ENCODE measurements at regions not wholly inside any gene's neighbourhood (a gene's known extent, or its start where the extent isn't known, plus 50 kb on each side); places are given as distances from the start of the nearest gene placed in this dataset.

DNA sequence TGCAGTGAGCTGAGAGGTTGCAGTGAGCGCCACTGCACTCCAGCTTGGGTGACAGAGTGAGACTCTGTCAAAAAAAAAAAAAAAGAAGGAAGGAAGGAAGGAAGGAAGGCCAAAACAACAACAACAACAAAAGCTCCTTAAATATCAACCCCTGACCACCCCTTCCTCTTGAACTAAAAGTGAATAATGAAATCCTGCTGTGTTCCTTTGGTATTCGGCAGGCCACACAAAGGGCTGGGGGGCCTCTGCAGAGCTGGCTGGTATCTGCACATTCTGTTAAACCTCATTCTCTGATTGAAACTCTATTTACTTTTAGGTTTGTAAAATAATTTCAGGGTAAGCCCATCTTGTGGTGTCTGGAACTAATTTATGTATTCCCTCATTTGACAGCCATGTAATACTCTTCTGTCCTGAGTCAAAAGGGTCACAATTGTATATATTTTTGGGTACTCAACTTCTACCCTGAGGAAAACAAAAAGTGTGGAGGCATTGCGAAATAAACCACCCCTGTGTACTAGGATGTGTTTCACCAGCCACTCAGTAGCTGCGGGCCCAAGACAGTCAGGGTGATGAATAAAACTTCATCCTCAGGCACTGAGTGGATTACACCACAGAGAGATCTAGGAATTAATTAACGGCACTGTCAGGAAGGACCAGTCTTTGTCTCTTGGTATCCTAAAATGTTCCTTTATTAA is 446.4 kb upstream of the PFKP start:
- DNase-seq (ENCODE audit: low read depth) = no peak
- TF ChIP-seq, protein P1, sequence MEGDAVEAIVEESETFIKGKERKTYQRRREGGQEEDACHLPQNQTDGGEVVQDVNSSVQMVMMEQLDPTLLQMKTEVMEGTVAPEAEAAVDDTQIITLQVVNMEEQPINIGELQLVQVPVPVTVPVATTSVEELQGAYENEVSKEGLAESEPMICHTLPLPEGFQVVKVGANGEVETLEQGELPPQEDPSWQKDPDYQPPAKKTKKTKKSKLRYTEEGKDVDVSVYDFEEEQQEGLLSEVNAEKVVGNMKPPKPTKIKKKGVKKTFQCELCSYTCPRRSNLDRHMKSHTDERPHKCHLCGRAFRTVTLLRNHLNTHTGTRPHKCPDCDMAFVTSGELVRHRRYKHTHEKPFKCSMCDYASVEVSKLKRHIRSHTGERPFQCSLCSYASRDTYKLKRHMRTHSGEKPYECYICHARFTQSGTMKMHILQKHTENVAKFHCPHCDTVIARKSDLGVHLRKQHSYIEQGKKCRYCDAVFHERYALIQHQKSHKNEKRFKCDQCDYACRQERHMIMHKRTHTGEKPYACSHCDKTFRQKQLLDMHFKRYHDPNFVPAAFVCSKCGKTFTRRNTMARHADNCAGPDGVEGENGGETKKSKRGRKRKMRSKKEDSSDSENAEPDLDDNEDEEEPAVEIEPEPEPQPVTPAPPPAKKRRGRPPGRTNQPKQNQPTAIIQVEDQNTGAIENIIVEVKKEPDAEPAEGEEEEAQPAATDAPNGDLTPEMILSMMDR (IDR thresholded peaks at IDR 0.05; ENCODE audit: insufficient read depth, low read length) = no peak
- no peak overlapping the region for H3K4me3 ChIP-seq (ENCODE audit: low read depth, low read length)

DNA sequence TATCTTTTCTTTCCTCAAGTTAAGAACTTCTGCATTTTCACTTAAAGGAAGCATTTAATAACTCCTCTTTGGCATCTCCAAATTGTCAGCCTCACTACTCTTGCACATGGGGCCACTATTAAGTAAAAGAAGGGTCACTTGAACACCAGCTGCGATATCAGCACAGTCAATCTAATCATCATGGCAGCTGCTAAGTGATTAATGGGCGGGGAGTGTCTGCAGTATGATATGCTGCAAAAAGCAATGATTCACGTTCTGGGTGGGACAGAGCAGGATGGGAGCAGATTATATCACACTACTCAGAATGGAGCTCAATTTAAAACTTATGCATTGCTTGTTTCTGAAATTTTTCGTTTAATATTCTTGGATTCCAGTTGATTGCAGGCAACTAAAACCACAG is 447.4 kb upstream of the PFKP start:
- H3K4me3 ChIP-seq (ENCODE audit: low read depth, low read length) = no peak overlapping the region
- no peak for DNase-seq (ENCODE audit: low read depth)
- TF ChIP-seq, protein P1 (IDR thresholded peaks at IDR 0.05; ENCODE audit: insufficient read depth, low read length) = no peak

DNA sequence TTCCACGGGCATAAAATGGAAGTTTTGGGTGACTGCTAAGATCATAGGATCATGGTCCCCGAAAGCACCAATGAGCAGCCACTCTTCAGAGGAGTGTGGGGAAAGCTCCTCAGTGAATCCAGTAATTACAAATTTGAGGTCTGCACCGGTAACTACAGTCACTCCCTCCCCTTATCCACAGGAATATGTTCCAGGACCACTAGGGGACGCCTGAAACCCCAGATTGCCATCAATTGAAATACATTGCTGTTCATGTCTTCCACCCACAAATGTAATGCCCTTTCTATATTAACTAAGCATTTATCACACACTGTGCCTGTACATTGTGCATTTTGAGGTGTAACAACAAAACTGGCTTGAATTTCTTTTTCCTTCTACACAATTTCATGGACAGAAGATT is 447.9 kb upstream of the PFKP start:
- DNase-seq (ENCODE audit: low read depth) = no peak
- TF ChIP-seq, protein P1 (IDR thresholded peaks at IDR 0.05; ENCODE audit: insufficient read depth, low read length) = no peak
- H3K4me3 ChIP-seq (ENCODE audit: low read depth, low read length) = no peak overlapping the region

DNA sequence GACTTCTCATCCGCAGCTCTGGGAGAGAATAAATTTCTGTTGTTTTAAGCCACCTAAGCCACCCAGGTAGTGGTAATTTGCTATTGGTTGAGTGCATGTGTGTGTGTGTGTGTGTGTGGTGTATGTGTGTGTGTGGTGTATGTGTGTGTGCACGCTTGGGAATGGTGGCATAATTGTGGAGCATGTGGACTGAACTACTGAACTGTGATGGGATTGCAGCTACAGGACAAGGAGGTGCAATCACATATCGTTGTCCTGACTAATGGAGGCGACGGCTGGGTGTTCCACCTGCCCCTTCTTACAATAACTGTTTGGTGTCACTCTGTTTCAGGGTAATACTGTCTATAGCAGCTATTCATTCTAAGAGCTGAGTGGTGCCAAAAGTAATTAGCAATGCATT is 448.7 kb upstream of the PFKP start:
- DNase-seq (ENCODE audit: low read depth) = no peak
- H3K4me3 ChIP-seq (ENCODE audit: low read depth, low read length) = no peak overlapping the region
- TF ChIP-seq, protein P1 (IDR thresholded peaks at IDR 0.05; ENCODE audit: insufficient read depth, low read length) = no peak

DNA sequence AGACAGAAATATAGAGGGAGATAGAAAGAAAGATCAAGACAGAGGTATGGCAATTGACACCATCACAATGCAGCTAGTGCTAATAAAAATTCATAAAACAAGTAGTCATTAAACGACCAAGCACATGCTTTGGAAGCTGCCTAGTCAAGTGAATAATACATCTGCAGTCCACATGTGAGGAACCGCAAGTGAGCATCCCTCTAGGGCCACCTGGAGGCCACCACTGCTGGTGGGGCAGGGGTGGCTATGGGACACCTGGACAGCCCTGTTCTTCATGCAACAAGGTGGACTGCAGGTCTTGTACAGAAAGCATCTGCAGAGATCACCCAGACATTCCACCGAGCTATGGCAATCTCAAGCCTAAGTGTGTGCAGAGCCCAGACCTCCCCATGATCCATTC is 451.1 kb upstream of the PFKP start:
- H3K4me3 ChIP-seq (ENCODE audit: low read depth, low read length) = no peak overlapping the region
- TF ChIP-seq, protein P1 (IDR thresholded peaks at IDR 0.05; ENCODE audit: insufficient read depth, low read length) = no peak
- DNase-seq (ENCODE audit: low read depth) = no peak

DNA sequence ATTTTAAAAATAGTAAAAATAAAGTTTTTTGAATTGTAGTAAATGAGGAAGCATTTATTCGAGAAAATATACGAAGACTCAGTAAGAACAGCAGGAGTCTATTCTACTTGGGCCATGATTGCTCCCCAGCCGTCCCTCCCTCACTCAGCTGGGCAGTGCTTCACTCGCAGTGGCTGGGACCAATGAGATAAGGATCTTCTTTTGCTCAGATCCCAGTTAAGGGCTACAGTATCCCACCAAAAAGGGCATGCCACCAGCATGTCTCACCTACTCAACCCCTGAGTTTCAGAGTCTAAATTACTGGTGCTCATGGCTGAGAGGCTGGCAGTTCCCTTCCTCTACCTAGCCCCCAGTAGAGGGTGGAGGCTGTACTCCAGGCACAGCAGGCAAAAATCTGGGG is 455.7 kb upstream of the PFKP start:
- no peak overlapping the region for H3K4me3 ChIP-seq (ENCODE audit: low read depth, low read length)
- DNase-seq (ENCODE audit: low read depth) = no peak
- TF ChIP-seq, protein P1 (IDR thresholded peaks at IDR 0.05; ENCODE audit: insufficient read depth, low read length) = no peak

DNA sequence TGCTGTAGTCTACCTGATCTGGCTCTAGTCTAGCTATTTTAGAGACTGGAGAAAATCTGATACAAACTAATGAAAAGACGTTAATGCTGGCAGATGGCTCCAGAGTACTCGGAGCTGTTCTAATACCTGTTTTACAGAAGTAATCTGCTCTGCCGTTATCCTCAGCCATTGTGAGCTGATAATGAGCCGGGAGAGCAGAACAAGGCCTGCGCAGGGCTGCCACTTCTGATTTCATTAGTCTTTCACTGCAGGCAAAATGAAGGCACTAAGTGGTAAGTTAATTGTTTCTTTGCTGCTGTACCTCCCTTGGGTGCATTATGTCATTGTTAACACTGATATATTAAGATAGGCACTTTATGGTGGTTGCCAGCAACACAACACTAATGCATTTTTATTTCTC is 456.4 kb upstream of the PFKP start:
- no peak overlapping the region for H3K4me3 ChIP-seq (ENCODE audit: low read depth, low read length)
- DNase-seq (ENCODE audit: low read depth) = no peak
- TF ChIP-seq, protein P1 (IDR thresholded peaks at IDR 0.05; ENCODE audit: insufficient read depth, low read length) = no peak
